K562 (cell line): ENCODE measurements at regions not wholly inside any gene's neighbourhood (a gene's known extent, or its start where the extent isn't known, plus 50 kb on each side); places are given as distances from the start of the nearest gene placed in this dataset.

Experiments used
- EGR1 ChIP-seq: fragments of 450-650 bp; conservative IDR thresholded peaks from 2 replicates; pipeline ENCODE4 v1.6.1; 2017; ENCODE audit warnings: mild to moderate bottlenecking
- FOXK1 ChIP-seq: sonication (generic); formaldehyde crosslinking; IDR thresholded peaks from 2 replicates; pipeline ENCODE4 v1.8.0; 2022; ENCODE audit warnings: missing genetic modification reagents, mild to moderate bottlenecking, borderline replicate concordance
- HDAC2 ChIP-seq: fragments of 450-650 bp; IDR thresholded peaks from 2 replicates; pipeline ENCODE4 v1.6.1; 2016; ENCODE audit warnings: mild to moderate bottlenecking
- HDAC3 ChIP-seq: fragments of 450-650 bp; IDR thresholded peaks from 2 replicates; pipeline ENCODE4 v1.6.1; 2018; ENCODE audit warnings: borderline replicate concordance, mild to moderate bottlenecking, moderate library complexity; ENCODE audit not compliant: partially characterized antibody
- POLR2AphosphoS5 ChIP-seq: IDR thresholded peaks from 2 replicates; pipeline ENCODE4 v1.6.1; 2011; ENCODE audit warnings: mild to moderate bottlenecking, low read depth, low read length, moderate library complexity; ENCODE audit not compliant: control insufficient read depth, insufficient read depth
- POLR2H ChIP-seq: IDR thresholded peaks from 2 replicates; pipeline ENCODE4 v1.6.1; 2016; ENCODE audit warnings: missing genetic modification characterization, low read depth, mild to moderate bottlenecking, control low read depth, missing compliant biosample characterization, moderate library complexity
- RBM14 ChIP-seq: fragments of 200-400 bp; formaldehyde crosslinking; IDR thresholded peaks from 2 replicates; pipeline ENCODE4 v1.6.1; 2018; ENCODE audit warnings: low read depth, mild to moderate bottlenecking, low read length, moderate library complexity, borderline replicate concordance; ENCODE audit not compliant: insufficient read depth
- ZNF140 ChIP-seq: fragments of 250-450 bp; sonication (Bioruptor Pico); IDR thresholded peaks from 2 replicates; pipeline ENCODE4 v1.8.0; 2021; ENCODE audit warnings: moderate library complexity, mild to moderate bottlenecking, inconsistent platforms
- ZNF184 ChIP-seq: sonication (generic); formaldehyde crosslinking; IDR thresholded peaks from 2 replicates; pipeline ENCODE4 v1.5.0; 2020; ENCODE audit warnings: missing genetic modification reagents
- ZNF41 ChIP-seq: fragments of 250-450 bp; sonication (Bioruptor Pico); conservative IDR thresholded peaks from 2 replicates; pipeline ENCODE4 v1.4.0; 2020; ENCODE audit warnings: mild to moderate bottlenecking
- ZNF445 ChIP-seq: fragments of 250-450 bp; sonication (Bioruptor Pico); IDR thresholded peaks from 2 replicates; pipeline ENCODE4 v1.4.0; 2020; ENCODE audit warnings: low read depth, mild to moderate bottlenecking, moderate library complexity
- ZNF589 ChIP-seq: fragments of 200-800 bp; sonication (Bioruptor generic); IDR thresholded peaks from 2 replicates; pipeline ENCODE4 v1.6.1; 2016; ENCODE audit warnings: low read depth, missing genetic modification characterization, missing compliant biosample characterization
- ZNF592 ChIP-seq: fragments of 450-650 bp; IDR thresholded peaks from 2 replicates; pipeline ENCODE4 v1.6.1; 2017; ENCODE audit warnings: antibody characterized with exemption, mild to moderate bottlenecking
- ZNF717 ChIP-seq: fragments of 250-450 bp; sonication (Bioruptor Pico); IDR thresholded peaks from 2 replicates; pipeline ENCODE4 v1.5.0; 2021
- ZNF79 ChIP-seq: fragments of 250-450 bp; sonication (Bioruptor Pico); IDR thresholded peaks from 2 replicates; pipeline ENCODE4 v1.4.0; 2020; ENCODE audit warnings: low read depth, mild to moderate bottlenecking, moderate library complexity
- TF ChIP-seq, protein P1 (sequence below): IDR thresholded peaks from 3 replicates; pipeline ENCODE4 v1.6.1; 2011; ENCODE audit warnings: borderline replicate concordance, mild to moderate bottlenecking; ENCODE audit not compliant: insufficient read length, insufficient read depth
- TF ChIP-seq, protein P2 (sequence below): fragments of 450-650 bp; IDR thresholded peaks from 2 replicates; pipeline ENCODE4 v1.6.1; 2016
- TF ChIP-seq, protein P3 (sequence below): fragments of 250-450 bp; sonication (Bioruptor Pico); IDR thresholded peaks from 2 replicates; pipeline ENCODE4 v1.5.0; 2022; ENCODE audit warnings: mild to moderate bottlenecking

- TF ChIP-seq POLR2H (tag) = no peak
- peak; percentile 68; the same call in 1 of the 2 replicates for TF ChIP-seq ZNF79 (CRISPR knock-in tag)
- TF ChIP-seq ZNF140 (CRISPR knock-in tag) = no peak
- no peak for TF ChIP-seq HDAC3
- TF ChIP-seq, protein P1, sequence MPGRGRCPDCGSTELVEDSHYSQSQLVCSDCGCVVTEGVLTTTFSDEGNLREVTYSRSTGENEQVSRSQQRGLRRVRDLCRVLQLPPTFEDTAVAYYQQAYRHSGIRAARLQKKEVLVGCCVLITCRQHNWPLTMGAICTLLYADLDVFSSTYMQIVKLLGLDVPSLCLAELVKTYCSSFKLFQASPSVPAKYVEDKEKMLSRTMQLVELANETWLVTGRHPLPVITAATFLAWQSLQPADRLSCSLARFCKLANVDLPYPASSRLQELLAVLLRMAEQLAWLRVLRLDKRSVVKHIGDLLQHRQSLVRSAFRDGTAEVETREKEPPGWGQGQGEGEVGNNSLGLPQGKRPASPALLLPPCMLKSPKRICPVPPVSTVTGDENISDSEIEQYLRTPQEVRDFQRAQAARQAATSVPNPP = no peak
- TF ChIP-seq ZNF41 (CRISPR knock-in tag) = no peak
- peak; percentile 61 for TF ChIP-seq EGR1
- TF ChIP-seq, protein P2, sequence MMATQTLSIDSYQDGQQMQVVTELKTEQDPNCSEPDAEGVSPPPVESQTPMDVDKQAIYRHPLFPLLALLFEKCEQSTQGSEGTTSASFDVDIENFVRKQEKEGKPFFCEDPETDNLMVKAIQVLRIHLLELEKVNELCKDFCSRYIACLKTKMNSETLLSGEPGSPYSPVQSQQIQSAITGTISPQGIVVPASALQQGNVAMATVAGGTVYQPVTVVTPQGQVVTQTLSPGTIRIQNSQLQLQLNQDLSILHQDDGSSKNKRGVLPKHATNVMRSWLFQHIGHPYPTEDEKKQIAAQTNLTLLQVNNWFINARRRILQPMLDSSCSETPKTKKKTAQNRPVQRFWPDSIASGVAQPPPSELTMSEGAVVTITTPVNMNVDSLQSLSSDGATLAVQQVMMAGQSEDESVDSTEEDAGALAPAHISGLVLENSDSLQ = peak; percentile 54
- TF ChIP-seq, protein P3, sequence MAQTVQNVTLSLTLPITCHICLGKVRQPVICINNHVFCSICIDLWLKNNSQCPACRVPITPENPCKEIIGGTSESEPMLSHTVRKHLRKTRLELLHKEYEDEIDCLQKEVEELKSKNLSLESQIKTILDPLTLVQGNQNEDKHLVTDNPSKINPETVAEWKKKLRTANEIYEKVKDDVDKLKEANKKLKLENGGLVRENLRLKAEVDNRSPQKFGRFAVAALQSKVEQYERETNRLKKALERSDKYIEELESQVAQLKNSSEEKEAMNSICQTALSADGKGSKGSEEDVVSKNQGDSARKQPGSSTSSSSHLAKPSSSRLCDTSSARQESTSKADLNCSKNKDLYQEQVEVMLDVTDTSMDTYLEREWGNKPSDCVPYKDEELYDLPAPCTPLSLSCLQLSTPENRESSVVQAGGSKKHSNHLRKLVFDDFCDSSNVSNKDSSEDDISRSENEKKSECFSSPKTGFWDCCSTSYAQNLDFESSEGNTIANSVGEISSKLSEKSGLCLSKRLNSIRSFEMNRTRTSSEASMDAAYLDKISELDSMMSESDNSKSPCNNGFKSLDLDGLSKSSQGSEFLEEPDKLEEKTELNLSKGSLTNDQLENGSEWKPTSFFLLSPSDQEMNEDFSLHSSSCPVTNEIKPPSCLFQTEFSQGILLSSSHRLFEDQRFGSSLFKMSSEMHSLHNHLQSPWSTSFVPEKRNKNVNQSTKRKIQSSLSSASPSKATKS (CRISPR knock-in tag) = peak; percentile 68; the same call in 1 of the 2 replicates
- 0 out of 2 replicates have a peak, but pooled peaks have one; percentile 13 for TF ChIP-seq ZNF445 (CRISPR knock-in tag)
- TF ChIP-seq POLR2AphosphoS5 = no peak
- no peak for TF ChIP-seq FOXK1 (CRISPR knock-in tag)
- 0 out of 2 replicates have a peak, but pooled peaks have one; percentile 55 for TF ChIP-seq HDAC2
- TF ChIP-seq RBM14 = no peak
- peak; percentile 86; the same call in 1 of the 2 replicates for TF ChIP-seq ZNF589 (CRISPR knock-in tag)
- 0 out of 2 replicates have a peak, but pooled peaks have one; percentile 20 for TF ChIP-seq ZNF592
- TF ChIP-seq ZNF184 = no peak
- no peak for TF ChIP-seq ZNF717
These were observed 83.0 kb upstream of the GNG12 start (continued) for GRCh38 chr1:67916140-67916886.
